Stimulated activated effector memory CD8-positive, alpha-beta T cell treated with anti-CD3 and anti-CD28 coated beads, Interleukin-12 subunit alpha, Interleukin-12 subunit beta, amount 100 ng/mL, for 72 hours (primary cell): ENCODE measurements at regions not wholly inside any gene's neighbourhood (a gene's known extent, or its start where the extent isn't known, plus 50 kb on each side); places are given as distances from the start of the nearest gene placed in this dataset.
"Not testable (repeated sequence)": the region's sequence is repeated elsewhere in the genome, so short reads cannot be mapped to it uniquely, and the experiment has no call there.

Source experiments
- ATAC-seq: fragments of 150-1000 bp; cut with Tn5 transposase; 2 replicates; pipeline ENCODE4 v1.10.0; 2021
- DNase-seq, 2 donors: peaks; one replicate each; pipeline ENCODE4 v3.0.0; 2021 to 2022; ENCODE audit warnings: low spot score in 2 of 2
- H3K27ac Mint-ChIP-seq: one replicate; pipeline ENCODE4 v1.8.0; 2022; ENCODE audit warnings: mild to moderate bottlenecking, mixed read lengths
- H3K36me3 Mint-ChIP-seq: one replicate; pipeline ENCODE4 v1.8.0; 2022; ENCODE audit warnings: mild to moderate bottlenecking, mixed read lengths
- H3K4me1 Mint-ChIP-seq: one replicate; pipeline ENCODE4 v1.8.0; 2022; ENCODE audit warnings: mixed read lengths
- H3K4me3 Mint-ChIP-seq: one replicate; pipeline ENCODE4 v1.8.0; 2022; ENCODE audit warnings: mild to moderate bottlenecking, mixed read lengths
- H3K9me3 Mint-ChIP-seq: one replicate; pipeline ENCODE4 v1.8.0; 2022; ENCODE audit warnings: mixed read lengths

DNA sequence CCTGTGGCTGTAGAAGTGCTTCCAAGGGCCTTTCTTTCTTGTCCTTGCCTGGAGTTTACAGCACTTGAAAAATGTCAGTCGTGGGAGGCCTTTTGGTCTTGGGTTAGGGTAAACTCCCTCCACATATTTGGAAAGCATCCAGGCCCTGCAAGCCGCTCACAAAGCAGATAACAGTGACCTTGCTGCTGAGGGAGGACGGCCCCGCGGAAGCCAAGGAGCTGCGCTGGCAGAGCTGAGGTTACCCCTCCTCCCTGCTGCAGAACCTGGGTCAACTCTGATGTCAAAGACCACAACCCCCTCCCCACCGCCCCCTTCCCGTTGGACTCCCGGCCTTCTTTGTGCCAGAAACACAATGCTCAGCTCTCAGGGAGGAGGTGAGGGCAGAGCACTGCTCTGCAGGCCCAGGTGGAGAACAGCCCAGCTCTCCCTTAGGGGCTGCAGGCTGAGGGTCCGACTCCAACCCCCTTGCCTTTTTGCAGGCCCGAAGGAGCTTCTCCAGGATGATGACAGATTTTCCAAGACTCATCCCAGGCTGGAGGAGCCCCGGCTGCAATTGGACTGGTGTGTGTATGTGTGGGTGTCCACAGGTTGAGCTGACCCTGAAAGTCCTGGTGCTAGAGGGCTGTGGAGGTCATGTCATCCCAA, 957.6 kb upstream of the ZNF722 start:
- DNase-seq: no peak
- no peak overlapping the region for H3K27ac Mint-ChIP-seq
- H3K4me3 Mint-ChIP-seq: no peak overlapping the region
- no peaks in the 10 kb centered on the region for H3K4me1 Mint-ChIP-seq
- H3K9me3 Mint-ChIP-seq: peaks cover 30% of the 10 kb centered on the region
- no peak for ATAC-seq
- H3K36me3 Mint-ChIP-seq: peaks cover 5% of the 10 kb centered on the region

DNA sequence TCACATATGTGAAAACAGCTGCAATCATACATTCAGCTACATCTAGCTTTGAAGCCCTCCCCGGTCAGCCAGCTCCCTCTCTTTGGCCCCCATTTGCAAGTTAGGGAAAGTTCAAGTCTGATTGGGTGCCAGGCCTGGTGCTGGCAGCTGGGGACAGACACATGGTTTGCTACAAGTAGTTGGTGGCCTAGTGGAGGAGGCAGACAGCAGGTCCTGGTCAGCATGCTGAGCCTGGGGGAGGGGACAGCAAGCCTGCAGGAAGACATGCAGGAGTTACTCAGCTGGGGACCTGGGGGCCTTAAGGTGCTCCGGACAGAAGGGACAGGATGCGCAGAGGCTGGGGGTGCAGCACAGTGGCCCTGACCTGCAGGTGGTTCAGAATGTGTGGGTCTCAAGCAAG, 956.9 kb upstream of the ZNF722 start:
- Mint-ChIP-seq H3K4me1 (no peaks in the 10 kb centered on the region), H3K4me3 (no peak overlapping the region), H3K9me3 (peaks cover 28% of the 10 kb centered on the region), H3K27ac (no peak overlapping the region), H3K36me3 (peaks cover 5% of the 10 kb centered on the region)
- ATAC-seq (no peak), DNase-seq (no peak)

DNA sequence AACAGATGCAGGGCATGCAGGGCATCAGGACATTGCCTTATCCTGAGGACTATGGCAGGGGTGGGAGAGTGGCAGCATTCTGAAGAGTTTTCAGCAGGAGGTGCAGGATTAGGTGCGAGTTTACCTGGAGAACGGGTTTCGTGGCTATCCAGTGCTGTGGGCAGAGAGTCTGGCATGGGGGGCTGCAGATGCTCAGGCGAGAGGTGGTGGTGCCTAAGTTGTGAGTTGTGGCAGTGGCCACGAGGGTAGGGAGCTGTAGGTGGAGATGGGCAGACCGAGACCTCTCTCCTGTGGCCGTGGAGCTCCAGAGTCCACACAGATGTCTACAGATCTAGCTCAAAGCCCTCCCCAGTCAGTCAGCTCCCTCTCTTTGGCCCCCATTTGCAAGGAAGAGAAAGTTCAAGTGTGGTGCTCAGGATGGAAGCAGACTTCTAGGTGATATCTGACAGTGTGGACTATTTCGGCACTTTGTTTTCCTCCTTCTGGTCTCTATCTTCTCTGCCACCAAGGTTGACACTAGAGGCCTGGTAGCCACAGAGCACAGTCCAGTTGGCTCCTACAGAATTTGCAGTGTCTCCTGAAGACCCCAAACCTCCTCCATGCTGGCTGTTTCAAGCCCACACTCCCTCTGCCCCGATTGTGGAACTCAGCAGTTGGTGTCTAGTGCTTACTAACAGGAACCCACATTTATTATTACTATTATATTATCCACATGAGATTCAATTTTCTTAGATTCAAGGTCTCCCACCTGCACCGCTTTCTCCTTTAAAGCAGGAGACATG, 955.7 kb upstream of the ZNF722 start:
- ATAC-seq: no peak
- no peak for DNase-seq
- Mint-ChIP-seq H3K9me3 (peaks cover 22% of the 10 kb centered on the region), H3K36me3 (peaks cover 5% of the 10 kb centered on the region), H3K4me1 (no peaks in the 10 kb centered on the region), H3K27ac (no peak overlapping the region), H3K4me3 (no peak overlapping the region)

DNA sequence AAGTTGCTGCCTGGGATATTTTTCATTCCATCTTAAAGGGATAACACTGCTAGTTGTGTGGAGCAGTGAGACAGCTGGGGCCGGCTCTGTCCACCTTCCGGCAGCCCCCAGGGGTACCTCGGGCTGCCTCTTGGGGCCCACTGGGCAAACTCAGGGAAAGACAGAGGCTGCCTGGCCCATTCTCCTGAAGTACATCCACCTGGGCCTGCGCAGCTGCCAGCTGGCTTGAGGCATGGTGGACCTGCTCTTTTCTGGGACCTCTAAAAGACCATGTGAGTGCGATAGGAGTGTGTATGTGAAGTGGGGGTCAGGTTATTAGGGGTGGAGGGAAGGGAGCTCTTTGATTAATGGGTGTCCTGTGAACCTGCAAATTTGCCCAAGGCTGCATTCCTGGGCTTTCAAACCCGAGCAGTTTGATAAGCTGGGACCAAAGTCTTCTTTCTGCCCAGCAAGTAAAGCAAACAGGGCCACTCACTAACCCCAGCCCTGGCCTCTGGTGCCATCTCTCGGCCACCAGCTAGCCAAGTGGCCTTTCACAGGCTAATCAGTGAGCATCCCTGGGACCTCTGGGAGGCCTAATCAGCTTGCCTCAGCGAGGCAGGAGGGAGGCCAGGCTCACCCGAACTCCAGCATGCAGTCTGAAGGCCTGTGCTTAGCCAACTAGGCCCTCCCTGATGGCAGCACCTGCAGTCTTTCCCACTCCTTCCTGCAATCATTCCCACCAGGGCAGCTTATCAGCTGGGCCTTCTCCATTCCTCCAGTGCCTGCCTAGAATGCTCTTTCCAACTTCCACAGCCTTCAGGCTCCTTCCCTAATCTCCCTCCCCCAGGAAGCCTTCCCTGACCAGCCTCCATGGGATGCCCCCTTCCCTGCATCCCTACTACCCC, 954.7 kb upstream of the ZNF722 start:
- H3K9me3 Mint-ChIP-seq: peaks cover 26% of the 10 kb centered on the region
- no peak overlapping the region for H3K27ac Mint-ChIP-seq
- DNase-seq: no peak

DNA sequence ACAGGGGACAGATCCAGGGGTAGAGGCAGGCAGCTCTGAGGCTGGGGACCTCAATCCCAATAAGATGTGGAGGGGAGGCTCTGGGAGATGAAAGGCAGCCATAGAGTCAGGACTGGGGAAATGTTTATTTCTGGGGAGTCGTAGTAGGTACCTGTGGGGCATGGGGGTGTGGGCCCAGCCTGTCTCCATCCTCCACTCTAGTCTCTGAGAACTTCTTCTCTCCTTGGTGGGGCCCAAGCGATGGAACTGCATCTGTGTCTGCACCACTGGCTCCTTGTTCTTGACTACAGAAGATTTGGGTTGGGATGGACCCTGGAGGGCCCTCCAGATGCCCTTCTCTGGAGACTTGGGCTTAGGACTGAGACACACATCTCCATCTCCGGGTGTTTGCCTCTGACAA, 953.9 kb upstream of the ZNF722 start:
- H3K27ac Mint-ChIP-seq: no peak overlapping the region
- DNase-seq (no peak), ATAC-seq (no peak)
- peaks cover 21% of the 10 kb centered on the region for H3K9me3 Mint-ChIP-seq
- H3K4me1 Mint-ChIP-seq: no peaks in the 10 kb centered on the region
- no peaks in the 10 kb centered on the region for H3K36me3 Mint-ChIP-seq
- H3K4me3 Mint-ChIP-seq: no peak overlapping the region

More for the DNA sequence above, 954.7 kb upstream of the ZNF722 start:
- peaks cover 5% of the 10 kb centered on the region for H3K36me3 Mint-ChIP-seq
- no peaks in the 10 kb centered on the region for H3K4me1 Mint-ChIP-seq
- no peak overlapping the region for H3K4me3 Mint-ChIP-seq
- ATAC-seq: no peak

DNA sequence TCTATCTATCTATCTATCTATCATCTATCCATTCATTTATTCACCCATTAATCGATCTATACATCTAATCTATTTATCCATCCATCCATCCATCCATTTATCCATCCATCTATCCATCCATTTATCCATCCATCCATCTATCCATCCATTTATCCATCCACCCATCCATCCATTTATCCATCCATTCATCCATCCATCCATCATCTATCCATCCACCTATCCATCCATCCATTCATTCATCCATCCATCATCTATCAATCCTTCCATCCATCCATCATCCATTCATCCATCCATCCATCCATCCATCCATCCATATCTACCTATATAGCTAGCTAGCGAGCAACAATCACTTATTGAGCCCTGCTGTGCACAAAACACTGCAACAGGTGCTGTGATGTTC, 953.1 kb upstream of the ZNF722 start:
- no peaks in the 10 kb centered on the region for H3K4me1 Mint-ChIP-seq
- H3K27ac Mint-ChIP-seq: no peak overlapping the region
- peaks cover 23% of the 10 kb centered on the region for H3K9me3 Mint-ChIP-seq
- H3K36me3 Mint-ChIP-seq: no peaks in the 10 kb centered on the region
- DNase-seq (no peak), ATAC-seq (no peak)
- H3K4me3 Mint-ChIP-seq: no peak overlapping the region

DNA sequence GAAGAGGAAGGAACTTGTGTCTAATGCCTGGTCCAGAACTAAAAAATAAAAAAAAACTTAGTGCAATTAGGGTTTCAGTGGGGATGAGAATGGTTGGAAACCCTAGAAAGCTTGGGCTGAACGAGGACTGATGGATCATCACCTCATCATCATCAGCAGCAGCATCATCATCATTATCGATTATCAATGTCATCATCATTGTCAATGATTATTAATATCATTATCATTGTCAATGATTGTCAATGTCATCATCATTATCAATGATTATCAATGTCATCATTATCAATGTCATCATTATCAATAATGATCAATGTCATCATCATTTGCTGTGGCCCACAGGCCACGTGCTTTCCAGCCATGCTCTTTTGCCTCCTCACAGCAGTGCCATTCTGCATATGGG, 952.0 kb upstream of the ZNF722 start:
- no peak for ATAC-seq
- no peak for DNase-seq
- Mint-ChIP-seq H3K36me3 (no peaks in the 10 kb centered on the region), H3K9me3 (peaks cover 28% of the 10 kb centered on the region), H3K4me3 (no peak overlapping the region), H3K4me1 (no peaks in the 10 kb centered on the region), H3K27ac (no peak overlapping the region)

DNA sequence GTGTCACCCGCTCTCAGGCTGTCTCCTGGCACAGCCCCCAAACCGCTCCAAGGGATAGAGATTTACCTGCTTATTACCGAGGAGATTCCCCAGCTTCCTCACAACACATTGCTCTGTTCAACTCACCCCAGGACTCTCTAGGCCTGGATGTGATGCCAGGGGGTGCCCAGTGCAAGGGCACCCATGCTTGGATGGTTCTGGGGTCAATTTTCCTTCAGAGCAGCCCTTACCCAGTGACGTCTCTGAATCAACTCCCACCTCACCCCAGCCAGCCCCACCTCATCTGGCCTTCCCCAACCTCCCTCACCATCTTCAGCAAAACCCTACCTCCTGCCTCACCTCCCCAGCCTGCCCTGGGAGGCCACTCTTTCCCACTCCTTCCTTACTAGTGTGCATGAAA, 951.6 kb upstream of the ZNF722 start:
- Mint-ChIP-seq H3K4me3 (no peak overlapping the region), H3K27ac (no peak overlapping the region), H3K4me1 (no peaks in the 10 kb centered on the region), H3K9me3 (peaks cover 28% of the 10 kb centered on the region), H3K36me3 (no peaks in the 10 kb centered on the region)
- no peak for DNase-seq
- no peak for ATAC-seq

DNA sequence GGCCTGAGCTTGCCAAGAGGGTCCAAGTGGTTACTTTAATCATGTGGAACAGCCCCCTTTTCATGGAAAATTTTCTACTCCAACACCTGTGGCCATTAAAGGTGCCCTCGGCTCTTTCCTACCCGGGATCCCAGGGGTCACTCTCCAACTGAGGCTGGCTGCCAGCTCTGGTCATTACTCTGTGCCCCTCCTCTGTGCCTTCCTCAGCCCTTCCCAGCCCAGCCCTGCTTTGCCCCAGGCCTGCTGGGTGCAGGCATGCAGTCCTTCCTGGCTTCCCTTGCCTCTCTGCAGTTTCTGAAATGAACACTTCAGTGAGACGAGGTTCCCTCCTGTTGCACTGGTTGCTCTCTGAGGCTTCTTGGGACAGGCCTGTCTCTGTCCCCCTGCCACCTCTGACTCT, 951.1 kb upstream of the ZNF722 start:
- no peak overlapping the region for H3K4me3 Mint-ChIP-seq
- no peaks in the 10 kb centered on the region for H3K36me3 Mint-ChIP-seq
- no peak for ATAC-seq
- DNase-seq: no peak
- no peak overlapping the region for H3K27ac Mint-ChIP-seq
- peaks cover 24% of the 10 kb centered on the region for H3K9me3 Mint-ChIP-seq
- no peaks in the 10 kb centered on the region for H3K4me1 Mint-ChIP-seq

DNA sequence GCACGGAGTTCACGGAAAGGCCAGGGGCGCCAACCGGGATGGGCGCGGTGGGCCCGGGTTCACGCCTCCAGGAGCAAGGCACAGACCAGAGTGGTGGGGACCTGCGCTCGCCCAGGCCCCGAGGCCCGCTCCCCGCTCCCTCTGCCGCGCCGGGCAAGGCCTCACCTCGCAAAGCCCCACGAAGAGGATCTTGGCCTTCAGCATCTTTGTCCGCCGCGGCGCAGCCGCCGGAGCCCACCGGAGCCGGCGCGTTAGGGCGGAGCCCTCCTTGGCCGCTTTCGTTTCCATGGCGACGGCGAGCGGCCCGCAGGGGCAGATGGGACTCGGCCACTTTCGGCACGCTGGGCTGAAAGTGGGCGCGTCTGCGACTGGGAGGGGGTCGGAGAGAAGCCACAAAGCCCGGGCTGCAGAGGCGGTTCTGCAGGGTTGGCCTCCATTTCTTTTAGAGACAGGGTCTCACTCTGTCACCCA, 944.4 kb upstream of the ZNF722 start:
- Mint-ChIP-seq H3K27ac (no peak overlapping the region), H3K4me1 (no peaks in the 10 kb centered on the region), H3K36me3 (no peaks in the 10 kb centered on the region), H3K9me3 (peaks cover 8% of the 10 kb centered on the region), H3K4me3 (no peak overlapping the region)
- DNase-seq (no peak), ATAC-seq (no peak)

DNA sequence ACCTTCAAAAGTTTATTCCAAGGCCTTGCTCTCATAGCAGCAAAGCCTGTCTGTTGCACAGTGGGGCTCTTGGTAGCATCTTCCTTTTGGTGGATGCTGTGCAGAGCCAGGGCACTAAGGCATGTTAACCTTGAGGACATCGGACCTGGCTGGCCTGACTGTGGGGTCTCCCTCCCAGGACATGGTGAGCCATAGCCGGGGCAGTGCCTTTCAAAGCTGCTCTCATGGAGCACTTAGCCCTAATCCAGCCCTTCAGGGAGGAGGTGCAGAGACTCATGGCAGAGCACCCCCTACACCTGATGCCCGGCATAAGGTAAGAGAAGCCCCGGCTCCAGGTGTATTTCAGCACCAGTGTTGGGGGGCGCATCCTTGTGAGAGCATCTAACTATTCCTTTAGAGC, 941.4 kb upstream of the ZNF722 start:
- Mint-ChIP-seq H3K27ac (no peak overlapping the region), H3K4me1 (no peaks in the 10 kb centered on the region), H3K36me3 (no peaks in the 10 kb centered on the region), H3K9me3 (no peaks in the 10 kb centered on the region), H3K4me3 (no peak overlapping the region)
- DNase-seq: no peak
- ATAC-seq: no peak

DNA sequence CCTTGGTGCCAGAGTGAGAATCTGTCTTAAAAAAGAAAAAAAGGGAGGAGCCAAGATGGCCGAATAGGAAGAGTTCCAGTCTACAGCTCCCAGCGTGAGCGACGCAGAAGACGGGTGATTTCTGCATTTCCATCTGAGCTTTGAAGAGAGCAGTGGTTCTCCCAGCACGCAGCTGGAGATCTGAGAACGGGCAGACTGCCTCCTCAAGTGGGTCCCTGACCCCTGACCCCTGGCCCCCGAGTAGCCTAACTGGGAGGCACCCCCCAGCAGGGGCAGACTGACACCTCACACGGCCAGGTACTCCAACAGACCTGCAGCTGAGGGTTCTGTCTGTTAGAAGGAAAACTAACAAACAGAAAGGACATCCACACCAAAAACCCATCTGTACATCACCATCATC, 937.9 kb upstream of the ZNF722 start:
- DNase-seq, H3K4me3 Mint-ChIP-seq, H3K9me3 Mint-ChIP-seq, H3K36me3 Mint-ChIP-seq, ATAC-seq, H3K27ac Mint-ChIP-seq, H3K4me1 Mint-ChIP-seq: not testable (repeated sequence)

DNA sequence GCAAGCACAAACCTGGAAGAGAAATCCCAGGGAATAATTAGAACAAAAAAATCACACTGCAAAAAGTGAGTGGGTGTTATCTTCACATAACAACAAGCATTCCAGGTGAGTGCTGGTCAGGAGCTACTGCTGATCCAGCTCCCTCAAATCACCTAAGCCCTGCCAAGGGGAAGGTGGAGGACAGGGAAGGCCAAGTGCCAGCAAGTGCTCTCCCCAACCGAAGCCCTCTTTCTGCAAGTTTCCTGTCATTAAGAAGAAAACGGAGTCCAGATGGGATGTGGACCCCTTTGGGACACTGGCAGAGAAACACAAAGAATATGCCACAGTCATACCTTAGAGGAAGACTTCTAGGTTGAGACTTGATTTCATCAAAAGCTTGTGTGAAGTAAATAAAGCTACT, 933.0 kb upstream of the ZNF722 start:
- no peak for ATAC-seq
- H3K36me3 Mint-ChIP-seq: no peaks in the 10 kb centered on the region
- no peaks in the 10 kb centered on the region for H3K4me1 Mint-ChIP-seq
- DNase-seq: no peak
- no peak overlapping the region for H3K27ac Mint-ChIP-seq
- peaks cover 12% of the 10 kb centered on the region for H3K9me3 Mint-ChIP-seq
- H3K4me3 Mint-ChIP-seq: no peak overlapping the region

DNA sequence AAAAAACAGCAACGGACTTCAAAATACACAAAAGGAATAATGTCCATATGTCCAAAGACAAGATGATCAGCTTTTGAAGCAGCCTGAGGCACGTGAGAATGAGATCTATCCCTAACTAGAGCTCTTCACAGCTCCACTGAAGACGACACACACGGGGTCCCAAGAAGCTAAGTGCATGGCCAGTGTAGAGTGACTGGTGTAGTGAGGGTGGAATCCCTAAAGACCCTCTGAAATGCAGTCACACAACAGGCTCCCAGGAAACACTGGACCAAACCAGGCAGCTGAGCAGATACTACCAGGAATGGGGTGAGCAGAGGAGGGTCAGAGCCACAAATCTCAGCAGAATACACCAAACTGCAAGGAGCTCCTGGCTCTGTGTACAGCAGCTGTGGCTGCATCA, 932.4 kb upstream of the ZNF722 start:
- peaks cover 12% of the 10 kb centered on the region for H3K9me3 Mint-ChIP-seq
- H3K36me3 Mint-ChIP-seq, H3K27ac Mint-ChIP-seq: not testable (repeated sequence)

DNA sequence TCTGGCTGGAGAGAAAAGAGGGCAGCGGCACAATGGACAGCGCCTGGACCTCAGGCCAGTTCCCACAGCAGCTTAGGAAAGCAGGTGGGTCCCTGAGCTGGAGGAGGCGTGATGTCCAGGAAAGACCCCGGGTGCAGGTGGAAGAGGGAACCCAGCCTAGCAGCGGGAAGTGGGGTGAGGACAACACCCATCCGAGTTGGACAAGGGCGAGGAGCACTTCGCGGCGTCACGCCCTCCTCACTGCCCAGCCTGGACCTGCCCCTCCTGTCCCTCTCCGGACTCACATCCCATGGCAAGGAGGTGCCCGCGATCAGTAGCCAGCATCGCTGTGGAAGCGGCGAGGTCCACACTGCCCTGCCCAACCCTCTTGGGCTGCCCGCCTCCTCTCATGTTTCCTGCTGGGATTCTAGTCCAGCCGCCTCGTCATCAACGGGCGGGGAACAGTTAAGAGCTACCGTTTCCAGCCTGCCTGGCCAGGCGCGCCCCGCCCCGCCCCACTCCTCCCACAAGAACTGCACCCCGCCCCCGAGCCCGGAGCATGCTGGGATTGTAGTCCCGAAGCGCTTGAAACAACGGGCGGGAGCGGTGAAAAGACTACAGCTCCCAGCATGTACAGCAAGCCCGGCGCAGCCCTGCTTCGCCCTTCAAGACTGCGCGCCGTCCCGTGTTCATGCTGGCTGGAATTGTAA, 930.6 kb upstream of the ZNF722 start:
- Mint-ChIP-seq H3K27ac (no peak overlapping the region), H3K4me1 (no peaks in the 10 kb centered on the region), H3K9me3 (peaks cover 16% of the 10 kb centered on the region), H3K4me3 (no peak overlapping the region), H3K36me3 (no peaks in the 10 kb centered on the region)
- ATAC-seq (peak; percentile 13), DNase-seq (peak in 1 of 2 donors; percentile 20)

More for the DNA sequence above, 932.4 kb upstream of the ZNF722 start:
- H3K4me1 Mint-ChIP-seq, DNase-seq, ATAC-seq, H3K4me3 Mint-ChIP-seq: not testable (repeated sequence)
